GM21619 (cell line): ENCODE measurements at regions not wholly inside any gene's neighbourhood (a gene's known extent, or its start where the extent isn't known, plus 50 kb on each side); places are given as distances from the start of the nearest gene placed in this dataset.

Experiments used
- ATAC-seq: cut with Tn5 transposase; IDR thresholded peaks from one replicate; pipeline ENCODE4 v1.9.1; 2021; ENCODE audit not compliant: unreplicated experiment

DNA sequence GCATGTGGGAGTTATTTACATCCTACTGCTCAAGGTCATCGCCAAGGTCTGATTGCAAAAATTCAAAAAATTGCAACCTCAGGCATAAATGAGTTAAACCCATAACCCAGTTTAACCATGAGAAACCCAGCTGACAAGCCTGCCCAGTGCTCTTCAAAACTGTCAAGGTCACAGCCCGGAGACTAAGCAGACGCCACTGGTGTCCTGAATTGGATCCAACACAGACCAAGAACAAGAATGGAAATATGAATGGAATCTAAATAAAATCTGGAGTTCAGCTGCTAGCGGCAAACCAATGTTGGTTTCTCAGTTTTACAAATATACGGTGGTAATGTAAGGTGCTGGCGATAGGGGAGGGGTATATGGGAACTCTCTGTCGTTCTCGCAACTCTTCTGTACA is 201.5 kb upstream of the MVB12B start:
- no peak for ATAC-seq

- ATAC-seq: no peak
Observed at GRCh38 chr9:126125577-126125976, 201.1 kb upstream of the MVB12B start.

DNA sequence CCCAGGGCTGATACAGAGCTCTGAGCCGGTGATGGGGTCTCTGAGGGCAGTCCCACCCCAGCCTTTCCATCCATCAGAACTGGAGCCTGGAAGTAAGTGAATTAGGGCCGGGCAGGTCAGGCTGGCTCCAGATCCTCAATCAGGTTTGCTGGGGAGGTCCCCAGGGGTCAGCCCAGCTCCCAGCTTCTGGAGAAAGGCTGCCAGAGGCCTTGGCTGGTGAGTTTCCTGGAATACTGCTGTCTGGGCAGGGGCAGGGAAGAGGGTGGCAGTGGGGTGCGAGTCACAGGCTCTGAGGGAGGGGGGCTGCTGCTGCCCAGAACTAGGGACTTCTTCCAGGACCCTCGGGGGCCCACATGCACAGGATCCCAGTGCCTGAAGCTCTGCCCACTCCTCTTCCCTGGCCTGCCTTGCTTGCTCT is 200.6 kb upstream of the MVB12B start:
- no peak for ATAC-seq

DNA sequence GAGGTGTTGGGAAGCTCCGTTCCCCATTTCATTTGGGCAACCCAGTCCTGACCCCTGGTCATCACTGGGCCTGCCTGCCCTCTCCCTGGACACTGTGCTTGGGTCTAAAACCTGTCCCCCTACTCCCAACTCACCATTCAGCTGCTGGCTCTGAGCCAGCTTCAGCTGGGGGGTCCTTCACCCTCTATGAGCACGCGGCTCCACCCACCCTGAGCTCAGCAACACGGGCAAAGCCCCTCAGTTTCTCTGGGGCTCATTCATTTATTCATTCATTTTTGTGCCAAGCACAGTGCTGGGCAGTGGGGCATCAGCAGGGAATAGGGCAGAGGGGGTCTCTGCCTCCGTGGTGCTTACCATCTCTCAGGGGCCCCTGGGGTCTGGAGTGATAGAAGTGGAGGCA is 199.8 kb upstream of the MVB12B start:
- ATAC-seq: no peak

DNA sequence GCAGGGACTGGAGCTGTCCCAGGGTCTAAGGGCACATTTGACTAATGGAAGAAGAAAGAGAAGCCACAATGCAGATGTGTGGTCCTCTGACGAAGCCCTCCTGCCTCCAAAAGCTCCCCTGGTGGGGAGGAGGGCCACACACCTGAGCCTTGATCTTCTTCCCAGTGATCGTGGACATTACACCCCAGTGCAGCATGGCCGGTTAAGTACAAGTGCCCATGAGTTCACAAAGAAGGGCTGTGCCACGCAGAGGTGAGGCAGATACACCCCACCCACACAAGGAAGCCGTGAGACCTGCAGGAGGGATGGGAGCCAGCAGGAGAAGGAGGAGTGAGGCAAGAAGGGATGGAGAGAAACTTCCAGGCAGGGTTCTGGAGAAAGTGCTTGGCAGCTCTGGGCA is 199.0 kb upstream of the MVB12B start:
- no peak for ATAC-seq

DNA sequence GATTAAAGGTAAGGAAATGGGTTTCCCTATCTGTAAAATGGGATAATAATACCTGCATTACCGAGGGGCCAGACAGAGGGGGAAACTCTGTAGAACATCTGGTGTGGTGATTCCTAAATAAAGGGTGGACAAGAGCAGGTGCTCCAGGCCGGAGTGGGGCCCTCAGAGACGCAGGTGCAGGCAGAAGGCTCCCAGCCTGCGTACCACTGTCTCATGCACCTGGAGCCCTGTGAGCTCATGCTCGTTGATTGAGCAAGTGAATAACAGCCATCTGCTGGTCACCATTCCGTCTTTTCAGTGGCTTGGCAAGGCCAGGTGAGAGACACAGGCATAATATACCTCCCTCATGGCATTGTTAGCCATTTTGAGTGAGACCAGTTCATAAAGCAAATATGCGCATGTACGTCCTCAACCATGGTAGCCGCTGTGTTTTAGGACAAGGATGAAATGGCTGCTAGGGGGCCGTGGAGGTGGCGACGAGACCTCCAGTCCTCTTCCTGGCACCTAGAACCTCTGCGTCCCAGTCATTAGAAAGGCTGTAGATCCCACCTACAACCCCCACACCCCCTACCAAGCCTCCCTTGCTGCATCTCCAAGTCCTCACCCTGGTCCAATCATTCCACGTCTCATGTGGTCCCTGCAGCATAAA is 198.0 kb upstream of the MVB12B start:
- no peak for ATAC-seq

GRCh38 chr9:126131066-126132010 is 195.3 kb upstream of the MVB12B start:
- no peak for ATAC-seq

DNA sequence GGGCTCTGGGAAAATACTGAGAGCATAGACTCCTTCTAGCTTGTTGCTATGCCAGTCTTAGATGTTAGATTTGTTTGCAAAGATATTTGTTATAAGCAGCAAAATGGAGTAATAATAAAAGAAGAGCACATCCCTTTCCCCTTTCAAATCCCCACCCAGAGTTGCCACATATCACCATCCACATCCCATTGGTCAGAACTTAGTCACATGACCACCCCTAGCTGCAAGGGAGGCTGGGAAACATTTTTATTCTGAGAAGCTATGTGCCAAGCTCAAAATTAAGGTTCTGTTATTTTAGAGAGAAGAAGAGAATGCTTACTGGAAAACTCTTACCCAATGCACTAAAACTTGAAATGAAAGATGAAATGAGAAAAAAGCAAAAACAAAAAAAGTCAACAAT is 193.9 kb upstream of the MVB12B start:
- ATAC-seq: no peak

- no peak for ATAC-seq
Observed at GRCh38 chr9:126144196-126144595, 182.4 kb upstream of the MVB12B start.

- no peak for ATAC-seq
Observed at GRCh38 chr9:126144603-126145456, 181.8 kb upstream of the MVB12B start.

DNA sequence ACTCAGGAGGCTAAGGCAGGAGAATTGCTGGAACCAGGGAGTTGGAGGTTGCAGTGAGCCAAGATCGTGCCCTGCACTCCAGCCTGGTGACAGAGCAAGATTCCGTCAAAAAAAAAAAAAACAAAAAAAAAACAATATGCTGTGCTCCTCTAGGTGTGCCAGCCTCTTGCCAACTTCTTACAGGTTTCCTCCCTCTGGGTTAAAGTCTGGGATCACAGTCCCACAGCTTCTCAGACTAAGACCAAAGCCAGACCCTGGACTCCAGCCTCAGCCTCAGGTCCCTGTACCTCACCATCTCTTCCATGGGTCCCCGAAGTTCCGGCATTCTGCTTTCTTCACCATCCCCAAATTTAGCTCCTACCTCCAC is 180.8 kb upstream of the MVB12B start:
- no peak for ATAC-seq

GRCh38 chr9:126146254-126147145 is 180.1 kb upstream of the MVB12B start:
- ATAC-seq: peak; percentile 63

DNA sequence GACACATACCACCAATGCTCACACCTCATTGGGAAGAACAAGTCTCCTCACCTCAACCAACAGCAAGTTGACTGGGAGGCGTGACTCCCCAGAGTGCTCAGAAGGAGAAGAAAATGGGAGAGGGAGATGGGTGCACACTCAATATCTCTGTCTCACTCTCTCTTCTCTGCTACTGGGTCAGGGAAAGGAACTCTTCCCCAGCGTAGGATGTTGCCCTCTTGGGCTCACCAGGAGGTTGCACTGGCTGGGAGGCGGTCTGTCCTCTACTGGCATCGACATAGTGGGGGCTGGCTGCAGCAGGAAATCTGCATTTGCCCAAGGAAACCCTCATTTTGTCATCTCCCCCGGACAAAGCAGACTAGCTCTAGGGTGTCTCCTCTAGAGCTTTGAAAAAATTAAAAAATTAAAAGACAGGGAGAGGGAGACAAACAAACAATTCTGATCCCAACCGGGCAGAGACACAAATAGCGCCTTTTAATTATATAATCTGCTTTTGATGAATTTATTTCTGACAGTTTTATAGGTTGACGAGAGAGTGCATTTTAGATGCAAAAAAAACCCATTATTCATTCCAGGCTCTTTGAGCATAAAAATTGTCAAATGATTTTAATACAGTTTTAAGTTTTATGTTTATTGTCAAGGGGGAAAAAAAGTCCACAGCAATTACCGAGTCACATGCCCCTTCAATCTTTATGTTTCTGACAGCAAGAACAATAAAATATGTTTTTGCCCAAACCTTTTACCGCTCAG is 179.3 kb upstream of the MVB12B start:
- ATAC-seq: no peak

GRCh38 chr9:126147936-126148870 is 178.4 kb upstream of the MVB12B start:
- ATAC-seq: no peak

GRCh38 chr9:126148994-126149393 is 177.6 kb upstream of the MVB12B start:
- ATAC-seq: no peak

- ATAC-seq: no peak
Observed at GRCh38 chr9:126149661-126150060, 177.0 kb upstream of the MVB12B start.

- ATAC-seq: no peak
Observed at GRCh38 chr9:126150411-126151030, 176.1 kb upstream of the MVB12B start.

DNA sequence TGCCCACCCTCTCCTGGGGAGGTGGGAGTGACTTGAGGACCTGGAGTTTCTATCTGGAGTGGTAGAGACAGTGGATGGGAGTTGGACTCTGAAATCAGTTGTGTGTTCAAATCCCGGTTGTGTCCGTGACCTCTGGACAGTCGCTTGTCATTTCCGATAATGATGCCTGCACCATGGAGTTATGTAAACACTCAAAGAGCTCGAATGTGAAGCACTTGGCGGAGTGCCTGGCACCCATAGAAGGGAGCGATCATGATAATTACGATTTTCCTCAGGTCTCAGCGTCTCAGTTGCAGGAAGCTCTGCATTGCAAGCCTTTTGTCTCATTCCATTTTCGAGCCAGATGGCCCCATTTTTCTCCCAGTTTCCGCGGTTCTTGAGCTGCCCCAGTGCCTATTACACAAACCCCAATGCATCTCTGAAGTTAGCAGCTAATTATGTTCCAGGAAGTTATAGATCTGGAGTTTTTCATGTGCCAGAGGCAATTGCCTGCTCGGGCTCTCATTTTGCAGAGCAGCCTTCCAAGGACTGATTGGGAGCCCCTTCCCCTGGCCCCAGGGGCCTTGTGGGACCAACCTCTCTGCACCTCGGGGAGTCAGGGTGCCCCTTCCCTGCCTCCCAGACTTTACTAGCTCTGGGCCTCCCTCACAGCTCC is 175.5 kb upstream of the MVB12B start:
- no peak for ATAC-seq
